ENCODE measurements at regions not wholly inside any gene's neighbourhood (a gene's known extent, or its start where the extent isn't known, plus 50 kb on each side); places are given as distances from the start of the nearest gene placed in this dataset.
"Not testable (repeated sequence)": the region's sequence is repeated elsewhere in the genome, so short reads cannot be mapped to it uniquely, and the experiment has no call there.

- DNase-seq (ENCODE audit: low read depth in 1 of 2, low spot score in 2 of 2); H3K23me2 ChIP-seq (ENCODE audit: low read depth, low read length); H2BK20ac ChIP-seq (ENCODE audit: low read length); H3K4me3 ChIP-seq (ENCODE audit: extremely low read depth in 1 of 4, insufficient read depth in 2 of 4, low read depth in 3 of 4, low read length in 4 of 4); H3K79me1 ChIP-seq (ENCODE audit: low read depth, low read length); H4K20me1 ChIP-seq (replicated peaks in 1 of 2; ENCODE audit: control insufficient read depth in 1 of 2, insufficient read depth in 2 of 2, low read length in 2 of 2); H3K4me1 ChIP-seq (replicated peaks in 1 of 4; ENCODE audit: control insufficient read depth in 3 of 4, insufficient read depth in 4 of 4, low read length in 3 of 4); H3K9ac ChIP-seq (replicated peaks in 1 of 4; ENCODE audit: extremely low read depth in 1 of 4, low read depth in 3 of 4, low read length in 3 of 4); H2BK5ac ChIP-seq (ENCODE audit: low read depth, low read length); H3K79me2 ChIP-seq (ENCODE audit: control insufficient read depth in 1 of 2, insufficient read depth in 2 of 2, low read length in 2 of 2); H2BK15ac ChIP-seq (ENCODE audit: low read length); H3K56ac ChIP-seq (replicated peaks; ENCODE audit: insufficient read length, low read depth, low read length); H2AK5ac ChIP-seq (ENCODE audit: low read depth, low read length); H3K4me2 ChIP-seq (ENCODE audit: insufficient read depth in 1 of 2, low read depth in 2 of 2, low read length in 2 of 2); POLR2A ChIA-PET (ENCODE audit: partially characterized antibody); H4K8ac ChIP-seq (ENCODE audit: extremely low read depth, insufficient read depth, low read length); H4K5ac ChIP-seq (ENCODE audit: insufficient read length, low read depth, low read length); H4K91ac ChIP-seq (replicated peaks; ENCODE audit: insufficient read length, low read length); H3K18ac ChIP-seq (ENCODE audit: extremely low read depth, low read length); H2BK12ac ChIP-seq (ENCODE audit: low read depth, low read length); H3K36me3 ChIP-seq (ENCODE audit: control insufficient read depth in 2 of 4, insufficient read depth in 4 of 4, low read length in 3 of 4); H2AFZ ChIP-seq (ENCODE audit: low read length); H3K27ac ChIP-seq (ENCODE audit: low read depth, low read length); H3K23ac ChIP-seq (ENCODE audit: insufficient read length); FAIRE-seq; H3K4ac ChIP-seq (replicated peaks; ENCODE audit: insufficient read length, low read depth, low read length); H3K27me3 ChIP-seq (replicated peaks in 1 of 4; ENCODE audit: control insufficient read depth in 3 of 4, extremely low read depth in 1 of 4, insufficient read depth in 3 of 4, low read length in 3 of 4); H3K14ac ChIP-seq (ENCODE audit: insufficient read length); H2BK120ac ChIP-seq (replicated peaks; ENCODE audit: low read depth, low read length): not testable (repeated sequence)
- CTCF ChIA-PET (ENCODE audit: partially characterized antibody), result interaction anchor here (1.0 to 1.2 kb wide), 2 partner anchors 54 to 56 kb away, joined by 3 read pairs; no protein-coding TSS in a partner anchor
- peaks cover 0 to 16% of the 10 kb centered on the region in 2 experiments; a peak in 1 of 4 replicates for H3K9me3 ChIP-seq (ENCODE audit: insufficient read depth in 2 of 2, low read depth in 1 of 2, low read length in 1 of 2)
- WGBS, 2 experiments (ENCODE audit: extremely low coverage in 1 of 2, insufficient coverage in 1 of 2, insufficient read length in 1 of 2, insufficient replicate concordance in 2 of 2, low coverage in 1 of 2, low lambda C conversion rate in 2 of 2, missing lambda C conversion rate in 1 of 2), result 98% methylated on average over 16 of the region's 16 CpGs; no CpG with 5 or more reads in 1 of the 2 experiments
Measured at GRCh38 chr20:40909489-40909888, 119.1 kb upstream of the TOP1 start.

GRCh38 chr20:40910436-40910835, 118.2 kb upstream of the TOP1 start:
- H3K4ac ChIP-seq (replicated peaks; ENCODE audit: insufficient read length, low read depth, low read length); H3K36me3 ChIP-seq (ENCODE audit: control insufficient read depth in 2 of 4, insufficient read depth in 4 of 4, low read length in 3 of 4); H2BK20ac ChIP-seq (ENCODE audit: low read length); POLR2A ChIA-PET (ENCODE audit: partially characterized antibody); H3K14ac ChIP-seq (ENCODE audit: insufficient read length); CTCF ChIA-PET (ENCODE audit: partially characterized antibody); H4K5ac ChIP-seq (ENCODE audit: insufficient read length, low read depth, low read length); H3K27ac ChIP-seq (ENCODE audit: low read depth, low read length); H3K79me2 ChIP-seq (ENCODE audit: control insufficient read depth in 1 of 2, insufficient read depth in 2 of 2, low read length in 2 of 2); H3K9ac ChIP-seq (replicated peaks in 1 of 4; ENCODE audit: extremely low read depth in 1 of 4, low read depth in 3 of 4, low read length in 3 of 4); H3K18ac ChIP-seq (ENCODE audit: extremely low read depth, low read length); H4K91ac ChIP-seq (replicated peaks; ENCODE audit: insufficient read length, low read length); H2AK5ac ChIP-seq (ENCODE audit: low read depth, low read length); FAIRE-seq; H3K23ac ChIP-seq (ENCODE audit: insufficient read length); DNase-seq (ENCODE audit: low read depth in 1 of 2, low spot score in 2 of 2); H3K79me1 ChIP-seq (ENCODE audit: low read depth, low read length); H3K27me3 ChIP-seq (replicated peaks in 1 of 4; ENCODE audit: control insufficient read depth in 3 of 4, extremely low read depth in 1 of 4, insufficient read depth in 3 of 4, low read length in 3 of 4); H2AFZ ChIP-seq (ENCODE audit: low read length); H2BK5ac ChIP-seq (ENCODE audit: low read depth, low read length); H2BK12ac ChIP-seq (ENCODE audit: low read depth, low read length); H3K23me2 ChIP-seq (ENCODE audit: low read depth, low read length); H4K20me1 ChIP-seq (replicated peaks in 1 of 2; ENCODE audit: control insufficient read depth in 1 of 2, insufficient read depth in 2 of 2, low read length in 2 of 2); H3K4me3 ChIP-seq (ENCODE audit: extremely low read depth in 1 of 4, insufficient read depth in 2 of 4, low read depth in 3 of 4, low read length in 4 of 4); H3K4me2 ChIP-seq (ENCODE audit: insufficient read depth in 1 of 2, low read depth in 2 of 2, low read length in 2 of 2); H2BK15ac ChIP-seq (ENCODE audit: low read length); H3K56ac ChIP-seq (replicated peaks; ENCODE audit: insufficient read length, low read depth, low read length); H2BK120ac ChIP-seq (replicated peaks; ENCODE audit: low read depth, low read length); H4K8ac ChIP-seq (ENCODE audit: extremely low read depth, insufficient read depth, low read length); H3K4me1 ChIP-seq (replicated peaks in 1 of 4; ENCODE audit: control insufficient read depth in 3 of 4, insufficient read depth in 4 of 4, low read length in 3 of 4): not testable (repeated sequence)
- peaks cover 0 to 16% of the 10 kb centered on the region in 2 experiments; a peak in 1 of 4 replicates for H3K9me3 ChIP-seq (ENCODE audit: insufficient read depth in 2 of 2, low read depth in 1 of 2, low read length in 1 of 2)
- WGBS, 2 experiments (ENCODE audit: extremely low coverage in 1 of 2, insufficient coverage in 1 of 2, insufficient read length in 1 of 2, insufficient replicate concordance in 2 of 2, low coverage in 1 of 2, low lambda C conversion rate in 2 of 2, missing lambda C conversion rate in 1 of 2), result 86% methylated on average over 19 of the region's 23 CpGs; no CpG with 5 or more reads in 1 of the 2 experiments
